Tibial nerve (tissue), 3 donors: ENCODE measurements at regions not wholly inside any gene's neighbourhood (a gene's known extent, or its start where the extent isn't known, plus 50 kb on each side); places are given as distances from the start of the nearest gene placed in this dataset.

Source experiments
- POLR2A ChIP-seq, 2 donors: fragments of 450-650 bp; IDR thresholded peaks; one replicate each; pipeline ENCODE4 v1.6.1; 2017; ENCODE audit warnings: antibody characterized with exemption in 2 of 2, mild to moderate bottlenecking in 2 of 2, moderate library complexity in 2 of 2
- TF ChIP-seq, protein P1 (sequence below), 5 experiments: fragments of 200-600 bp in 3 of 5; fragments of 450-650 bp in 2 of 5; sonication (generic) in 3 of 5; IDR thresholded peaks; one replicate each; pipeline ENCODE4 v1.5.1; 2016 to 2019; ENCODE audit warnings: antibody characterized with exemption in 5 of 5, mild to moderate bottlenecking in 3 of 5, moderate library complexity in 2 of 5

DNA sequence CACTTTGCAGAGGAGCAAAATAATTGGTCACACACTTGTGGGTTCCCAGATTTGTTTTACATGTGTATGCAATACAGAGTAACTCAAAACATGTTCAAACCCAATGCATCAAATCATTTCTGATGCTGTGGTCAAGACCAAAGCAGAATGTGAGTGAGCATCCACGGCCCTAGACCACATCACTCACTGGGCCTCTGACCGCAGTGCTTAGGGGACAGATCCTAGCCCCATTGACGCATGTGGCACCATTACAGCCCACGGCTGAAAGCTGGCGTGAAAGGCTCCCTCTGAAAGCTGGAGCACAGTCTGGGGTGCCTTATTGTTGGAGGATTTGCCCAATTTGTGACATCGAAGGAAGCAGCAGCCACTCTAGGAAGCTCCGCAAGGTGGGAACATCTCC, 498.8 kb upstream of the TCF4 start:
- no peak for TF ChIP-seq POLR2A (IDR thresholded peaks at IDR 0.05)
- TF ChIP-seq, protein P1, sequence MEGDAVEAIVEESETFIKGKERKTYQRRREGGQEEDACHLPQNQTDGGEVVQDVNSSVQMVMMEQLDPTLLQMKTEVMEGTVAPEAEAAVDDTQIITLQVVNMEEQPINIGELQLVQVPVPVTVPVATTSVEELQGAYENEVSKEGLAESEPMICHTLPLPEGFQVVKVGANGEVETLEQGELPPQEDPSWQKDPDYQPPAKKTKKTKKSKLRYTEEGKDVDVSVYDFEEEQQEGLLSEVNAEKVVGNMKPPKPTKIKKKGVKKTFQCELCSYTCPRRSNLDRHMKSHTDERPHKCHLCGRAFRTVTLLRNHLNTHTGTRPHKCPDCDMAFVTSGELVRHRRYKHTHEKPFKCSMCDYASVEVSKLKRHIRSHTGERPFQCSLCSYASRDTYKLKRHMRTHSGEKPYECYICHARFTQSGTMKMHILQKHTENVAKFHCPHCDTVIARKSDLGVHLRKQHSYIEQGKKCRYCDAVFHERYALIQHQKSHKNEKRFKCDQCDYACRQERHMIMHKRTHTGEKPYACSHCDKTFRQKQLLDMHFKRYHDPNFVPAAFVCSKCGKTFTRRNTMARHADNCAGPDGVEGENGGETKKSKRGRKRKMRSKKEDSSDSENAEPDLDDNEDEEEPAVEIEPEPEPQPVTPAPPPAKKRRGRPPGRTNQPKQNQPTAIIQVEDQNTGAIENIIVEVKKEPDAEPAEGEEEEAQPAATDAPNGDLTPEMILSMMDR (IDR thresholded peaks at IDR 0.05), result no peak
